RWPE2 (cell line): ENCODE measurements at regions not wholly inside any gene's neighbourhood (a gene's known extent, or its start where the extent isn't known, plus 50 kb on each side); places are given as distances from the start of the nearest gene placed in this dataset.
A peak's percentile ranks its signal among the peaks of the same experiment; 100 is the strongest.
"Not testable (repeated sequence)": the region's sequence is repeated elsewhere in the genome, so short reads cannot be mapped to it uniquely, and the experiment has no call there.

Experiments
- ATAC-seq: fragments of 200-7000 bp; cut with Tn5 transposase; 3 replicates; pipeline ENCODE4 v1.9.1; 2021; ENCODE audit warnings: low read depth
- DNase-seq: peaks from one replicate; pipeline ENCODE4 v3.0.0-alpha.2; 2020; ENCODE audit warnings: low spot score
- H3K27ac ChIP-seq: fragments of 450-650 bp; 2 replicates; pipeline ENCODE4 v1.5.1; 2017; ENCODE audit warnings: mild to moderate bottlenecking; ENCODE audit not compliant: poor library complexity, severe bottlenecking
- H3K27me3 ChIP-seq: fragments of 250-450 bp; sonication (Bioruptor Pico); 2 replicates; pipeline ENCODE4 v1.5.1; 2021; ENCODE audit warnings: mild to moderate bottlenecking, moderate library complexity; ENCODE audit not compliant: insufficient read depth, poor library complexity, severe bottlenecking
- H3K36me3 ChIP-seq: fragments of 250-450 bp; sonication (Bioruptor Pico); 2 replicates; pipeline ENCODE4 v1.5.1; 2020; ENCODE audit warnings: low read depth, mild to moderate bottlenecking, moderate library complexity
- H3K4me1 ChIP-seq: fragments of 250-450 bp; sonication (Bioruptor Pico); 2 replicates; pipeline ENCODE4 v1.5.1; 2021; ENCODE audit warnings: mild to moderate bottlenecking, moderate library complexity; ENCODE audit not compliant: insufficient read depth, poor library complexity, severe bottlenecking
- H3K4me3 ChIP-seq: fragments of 250-450 bp; sonication (Bioruptor Pico); 2 replicates; pipeline ENCODE4 v1.5.1; 2021; ENCODE audit warnings: mild to moderate bottlenecking, moderate library complexity; ENCODE audit not compliant: severe bottlenecking
- H3K9me3 ChIP-seq: fragments of 250-450 bp; sonication (Bioruptor Pico); 2 replicates; pipeline ENCODE4 v1.5.1; 2021; ENCODE audit warnings: mild to moderate bottlenecking, moderate library complexity; ENCODE audit not compliant: severe bottlenecking
- TF ChIP-seq, protein P1 (sequence below): fragments of 450-650 bp; IDR thresholded peaks from one replicate; pipeline ENCODE4 v1.5.1; 2017; ENCODE audit warnings: mild to moderate bottlenecking, moderate library complexity; ENCODE audit not compliant: poor library complexity, severe bottlenecking

DNA sequence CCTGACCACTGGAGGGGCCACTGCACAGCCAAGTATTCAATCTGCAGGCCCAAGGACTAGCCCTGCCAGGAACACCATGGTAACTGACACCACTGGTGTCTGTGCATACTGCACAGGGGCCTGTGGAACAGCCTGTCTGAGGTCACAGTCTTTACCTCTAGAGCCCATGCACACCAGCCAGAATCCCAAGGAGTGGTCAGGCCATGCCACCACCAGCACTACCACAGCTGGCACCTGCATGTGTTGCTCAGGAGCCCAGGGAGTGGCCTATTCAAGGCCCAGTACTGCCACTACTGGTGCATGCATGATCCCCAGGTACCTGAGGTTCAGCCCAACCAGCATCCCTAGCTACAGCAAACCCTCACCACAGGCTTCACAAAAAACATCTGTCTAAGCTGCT lies 546.0 kb upstream of the RGMB start:
- Histone ChIP-seq H3K4me1 (no peaks in the 10 kb centered on the region), H3K27ac (no peak overlapping the region), H3K36me3 (no peaks in the 10 kb centered on the region), H3K4me3 (no peak overlapping the region), H3K27me3 (no peaks in the 10 kb centered on the region), H3K9me3 (peaks cover 5% of the 10 kb centered on the region)
- DNase-seq (no peak), ATAC-seq (no peak)
- TF ChIP-seq, protein P1, sequence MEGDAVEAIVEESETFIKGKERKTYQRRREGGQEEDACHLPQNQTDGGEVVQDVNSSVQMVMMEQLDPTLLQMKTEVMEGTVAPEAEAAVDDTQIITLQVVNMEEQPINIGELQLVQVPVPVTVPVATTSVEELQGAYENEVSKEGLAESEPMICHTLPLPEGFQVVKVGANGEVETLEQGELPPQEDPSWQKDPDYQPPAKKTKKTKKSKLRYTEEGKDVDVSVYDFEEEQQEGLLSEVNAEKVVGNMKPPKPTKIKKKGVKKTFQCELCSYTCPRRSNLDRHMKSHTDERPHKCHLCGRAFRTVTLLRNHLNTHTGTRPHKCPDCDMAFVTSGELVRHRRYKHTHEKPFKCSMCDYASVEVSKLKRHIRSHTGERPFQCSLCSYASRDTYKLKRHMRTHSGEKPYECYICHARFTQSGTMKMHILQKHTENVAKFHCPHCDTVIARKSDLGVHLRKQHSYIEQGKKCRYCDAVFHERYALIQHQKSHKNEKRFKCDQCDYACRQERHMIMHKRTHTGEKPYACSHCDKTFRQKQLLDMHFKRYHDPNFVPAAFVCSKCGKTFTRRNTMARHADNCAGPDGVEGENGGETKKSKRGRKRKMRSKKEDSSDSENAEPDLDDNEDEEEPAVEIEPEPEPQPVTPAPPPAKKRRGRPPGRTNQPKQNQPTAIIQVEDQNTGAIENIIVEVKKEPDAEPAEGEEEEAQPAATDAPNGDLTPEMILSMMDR, result no peak

DNA sequence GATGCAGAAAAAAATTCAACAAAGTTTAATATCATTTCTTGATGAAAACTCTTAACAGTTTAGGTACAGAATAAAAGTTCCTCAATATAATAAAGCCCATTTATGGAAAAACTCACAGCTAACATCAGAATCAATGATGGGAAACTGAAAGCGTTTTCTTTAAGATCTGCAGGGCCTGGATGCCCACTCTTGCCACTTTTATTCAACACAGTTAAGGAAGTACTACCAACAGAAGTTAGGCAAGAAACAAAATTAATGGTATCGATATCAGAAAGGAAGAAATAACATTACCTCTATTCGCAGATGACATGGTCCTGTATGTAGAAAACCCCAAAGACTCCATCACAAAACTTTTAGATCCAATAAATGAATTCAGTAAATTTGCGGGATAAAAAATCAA lies 542.4 kb upstream of the RGMB start:
- TF ChIP-seq, protein P1, result no peak
- H3K36me3 ChIP-seq, result no peaks in the 10 kb centered on the region
- DNase-seq (no peak), ATAC-seq (no peak)
- H3K4me3 ChIP-seq, result no peak overlapping the region
- no peak overlapping the region for H3K27ac ChIP-seq
- H3K9me3 ChIP-seq, result peaks cover 5% of the 10 kb centered on the region
- no peaks in the 10 kb centered on the region for H3K27me3 ChIP-seq
- no peaks in the 10 kb centered on the region for H3K4me1 ChIP-seq

DNA sequence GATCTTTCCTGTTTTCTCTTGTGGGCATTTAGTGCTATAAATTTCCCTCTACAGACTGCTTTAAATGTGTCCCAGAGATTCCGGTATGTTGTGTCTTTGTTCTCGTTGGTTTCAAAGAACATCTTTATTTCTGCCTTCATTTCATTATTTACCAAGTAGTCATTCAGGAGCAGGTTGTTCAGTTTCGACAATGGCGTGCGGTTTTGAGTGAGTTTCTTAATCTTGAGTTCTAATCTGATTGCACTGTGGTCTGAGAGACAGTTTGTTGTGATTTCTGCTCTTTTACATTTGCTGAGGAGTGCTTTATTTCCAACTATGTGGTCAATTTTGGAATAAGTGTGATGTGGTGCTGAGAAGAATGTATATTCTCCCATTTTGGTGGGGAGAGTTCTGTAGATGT lies 535.7 kb upstream of the RGMB start:
- H3K9me3 ChIP-seq, H3K36me3 ChIP-seq, H3K27ac ChIP-seq, H3K4me1 ChIP-seq, H3K27me3 ChIP-seq, DNase-seq, H3K4me3 ChIP-seq, ATAC-seq: not testable (repeated sequence)

DNA sequence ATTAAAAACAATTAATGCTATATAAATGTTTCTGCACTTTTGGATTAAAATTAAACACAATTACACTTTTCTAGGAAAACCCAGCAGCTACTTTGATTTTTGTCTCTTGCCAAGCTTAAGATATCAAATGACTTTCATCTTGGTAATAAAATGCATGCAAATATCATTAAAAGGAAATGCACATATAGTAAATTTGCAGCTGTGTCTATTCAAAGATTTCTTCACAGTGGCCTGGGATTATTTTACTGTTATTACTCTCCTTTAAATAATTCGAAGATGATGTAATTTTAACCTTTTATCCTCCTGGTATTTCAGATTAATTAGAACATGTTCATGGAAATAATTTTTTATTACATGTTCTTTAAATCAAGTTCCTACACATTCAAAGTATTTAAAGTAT lies 529.5 kb upstream of the RGMB start:
- H3K36me3 ChIP-seq, result no peaks in the 10 kb centered on the region
- H3K27me3 ChIP-seq, result no peaks in the 10 kb centered on the region
- H3K27ac ChIP-seq, result no peak overlapping the region
- DNase-seq (no peak), ATAC-seq (no peak)
- TF ChIP-seq, protein P1, result no peak
- no peak overlapping the region for H3K4me3 ChIP-seq
- no peaks in the 10 kb centered on the region for H3K9me3 ChIP-seq
- peaks cover 3% of the 10 kb centered on the region for H3K4me1 ChIP-seq

DNA sequence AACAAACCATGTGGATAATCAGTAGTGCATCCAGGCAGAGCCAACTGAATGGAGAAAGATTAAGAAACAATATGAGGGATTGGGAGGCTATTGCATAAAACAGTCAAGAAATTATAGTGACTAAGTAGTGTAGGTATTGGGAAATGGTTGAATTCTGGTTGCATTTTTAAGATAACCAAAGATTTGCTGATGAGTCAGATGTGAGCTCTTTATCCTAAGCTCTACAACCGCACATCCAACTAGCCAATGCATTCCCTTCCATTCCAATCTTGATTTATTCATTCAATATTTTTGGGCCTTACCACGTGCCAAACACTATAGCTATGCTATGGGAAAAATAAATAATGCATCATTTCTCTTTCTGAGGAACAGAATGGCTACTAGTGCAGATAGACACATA lies 524.5 kb upstream of the RGMB start:
- Histone ChIP-seq H3K27me3 (no peaks in the 10 kb centered on the region), H3K27ac (no peak overlapping the region), H3K4me3 (no peak overlapping the region), H3K36me3 (no peaks in the 10 kb centered on the region), H3K9me3 (no peaks in the 10 kb centered on the region), H3K4me1 (peaks cover 6% of the 10 kb centered on the region)
- TF ChIP-seq, protein P1, result no peak
- DNase-seq, result no peak
- peak; percentile 90 for ATAC-seq
